Activated T-cell treated with anti-CD3 and anti-CD28 coated beads, Interleukin-2, amount 50 U/mL, for 1 hour (primary cell): ENCODE measurements at regions not wholly inside any gene's neighbourhood (a gene's known extent, or its start where the extent isn't known, plus 50 kb on each side); places are given as distances from the start of the nearest gene placed in this dataset.
"Not testable (repeated sequence)": the region's sequence is repeated elsewhere in the genome, so short reads cannot be mapped to it uniquely, and the experiment has no call there.

Experiments
- DNase-seq: peaks from one replicate; pipeline ENCODE4 v3.0.0-alpha.2; 2020

- no peak for DNase-seq
Observed at GRCh38 chr1:222057162-222057561, 315.3 kb upstream of the DUSP10 start.

- DNase-seq, result no peak
Observed at GRCh38 chr1:222054416-222054815, 312.5 kb upstream of the DUSP10 start.

- DNase-seq, result no peak
Observed at GRCh38 chr1:222053790-222054294, 312.0 kb upstream of the DUSP10 start.

GRCh38 chr1:222051311-222051710 is 309.4 kb upstream of the DUSP10 start:
- DNase-seq, result not testable (repeated sequence)

GRCh38 chr1:222049661-222050060 is 307.8 kb upstream of the DUSP10 start:
- not testable (repeated sequence) for DNase-seq

- no peak for DNase-seq
Observed at GRCh38 chr1:222049176-222049575, 307.3 kb upstream of the DUSP10 start.

GRCh38 chr1:222048094-222048595 is 306.3 kb upstream of the DUSP10 start:
- no peak for DNase-seq

GRCh38 chr1:222047366-222047765 is 305.5 kb upstream of the DUSP10 start:
- no peak for DNase-seq

GRCh38 chr1:222046684-222047263 is 304.9 kb upstream of the DUSP10 start:
- no peak for DNase-seq

- DNase-seq, result no peak
Observed at GRCh38 chr1:222045786-222046185, 303.9 kb upstream of the DUSP10 start.

- DNase-seq, result no peak
Observed at GRCh38 chr1:222045236-222045635, 303.3 kb upstream of the DUSP10 start.

GRCh38 chr1:222043444-222044292 is 301.8 kb upstream of the DUSP10 start:
- DNase-seq, result no peak

- no peak for DNase-seq
Observed at GRCh38 chr1:222042120-222042519, 300.2 kb upstream of the DUSP10 start.

GRCh38 chr1:222040955-222041354 is 299.1 kb upstream of the DUSP10 start:
- no peak for DNase-seq

- no peak for DNase-seq
Observed at GRCh38 chr1:222040121-222040805, 298.4 kb upstream of the DUSP10 start.

GRCh38 chr1:222038971-222039370 is 297.1 kb upstream of the DUSP10 start:
- DNase-seq, result no peak

- DNase-seq, result no peak
Observed at GRCh38 chr1:222037720-222038119, 295.8 kb upstream of the DUSP10 start.

GRCh38 chr1:222034790-222035189 is 292.9 kb upstream of the DUSP10 start:
- DNase-seq, result no peak

GRCh38 chr1:222033450-222033849 is 291.6 kb upstream of the DUSP10 start:
- DNase-seq, result no peak

GRCh38 chr1:222031318-222031717 is 289.4 kb upstream of the DUSP10 start:
- no peak for DNase-seq

GRCh38 chr1:222028676-222029075 is 286.8 kb upstream of the DUSP10 start:
- no peak for DNase-seq

- DNase-seq, result no peak
Observed at GRCh38 chr1:222028116-222028515, 286.2 kb upstream of the DUSP10 start.

- DNase-seq, result no peak
Observed at GRCh38 chr1:222026280-222026679, 284.4 kb upstream of the DUSP10 start.

GRCh38 chr1:222023025-222023424 is 281.1 kb upstream of the DUSP10 start:
- DNase-seq, result no peak
